Breast epithelium (tissue), 3 donors: ENCODE measurements at regions not wholly inside any gene's neighbourhood (a gene's known extent, or its start where the extent isn't known, plus 50 kb on each side); places are given as distances from the start of the nearest gene placed in this dataset.

ENCODE experiments used
- CTCF ChIP-seq, 3 donors: fragments of 450-650 bp; IDR thresholded peaks; one replicate each; pipeline ENCODE4 v1.5.1; 2016 to 2017; ENCODE audit warnings: antibody characterized with exemption in 3 of 3, mild to moderate bottlenecking in 3 of 3, moderate library complexity in 3 of 3
- POLR2AphosphoS5 ChIP-seq, 3 donors: sonication (generic); formaldehyde crosslinking; IDR thresholded peaks; one replicate each; pipeline ENCODE4 v1.6.1; 2017; ENCODE audit warnings: antibody characterized with exemption in 3 of 3

- no peak for TF ChIP-seq CTCF (IDR thresholded peaks at IDR 0.05)
- no peak for TF ChIP-seq POLR2AphosphoS5 (IDR thresholded peaks at IDR 0.05)
Observed at GRCh38 chr3:94615275-94616065, 552.6 kb downstream of the NSUN3 start.
